BE2C (cell line): ENCODE measurements at regions not wholly inside any gene's neighbourhood (a gene's known extent, or its start where the extent isn't known, plus 50 kb on each side); places are given as distances from the start of the nearest gene placed in this dataset.

Experiments used
- DNase-seq: peaks from one replicate; pipeline ENCODE4 v3.0.0-alpha.2; 2020
- H3K27me3 ChIP-seq: fragments of 250-450 bp; sonication (Bioruptor Pico); 2 replicates; pipeline ENCODE4 v1.5.1; 2020; ENCODE audit warnings: mild to moderate bottlenecking
- H3K36me3 ChIP-seq: fragments of 250-450 bp; sonication (Bioruptor Pico); 2 replicates; pipeline ENCODE4 v1.5.1; 2020; ENCODE audit warnings: mild to moderate bottlenecking
- H3K4me1 ChIP-seq: fragments of 250-450 bp; sonication (Bioruptor Pico); 2 replicates; pipeline ENCODE4 v1.5.1; 2020
- H3K4me3 ChIP-seq: 2 replicates; pipeline ENCODE4 v1.5.1; 2011; ENCODE audit warnings: low read depth, low read length
- H3K9me3 ChIP-seq: fragments of 250-450 bp; sonication (Bioruptor Pico); 2 replicates; pipeline ENCODE4 v1.5.1; 2020
- TF ChIP-seq, protein P1 (sequence below): IDR thresholded peaks from 2 replicates; pipeline ENCODE4 v1.5.1; 2012; ENCODE audit warnings: mild to moderate bottlenecking, low read depth, low read length

DNA sequence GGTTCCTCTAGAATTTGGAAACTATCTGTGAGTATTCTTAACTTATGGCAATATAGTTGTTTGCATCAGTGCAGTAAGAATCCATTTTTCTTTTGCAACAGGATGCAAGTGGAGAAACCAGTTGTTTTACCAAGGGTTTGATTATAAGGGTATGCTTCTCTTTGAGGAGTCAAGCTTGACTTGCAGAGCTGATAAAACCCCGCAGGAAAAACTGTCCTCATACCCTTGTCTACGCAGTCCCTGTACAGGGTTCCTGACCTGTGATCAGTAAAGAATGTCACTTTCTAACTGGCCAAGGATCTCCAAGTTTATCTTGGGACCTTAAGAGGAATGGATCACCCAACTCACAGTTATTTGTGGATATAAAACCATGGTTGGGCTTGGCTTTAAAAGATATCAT is 161.1 kb upstream of the OLIG3 start:
- H3K36me3 ChIP-seq, result no peaks in the 10 kb centered on the region
- H3K4me3 ChIP-seq, result no peak overlapping the region
- DNase-seq, result no peak
- TF ChIP-seq, protein P1, sequence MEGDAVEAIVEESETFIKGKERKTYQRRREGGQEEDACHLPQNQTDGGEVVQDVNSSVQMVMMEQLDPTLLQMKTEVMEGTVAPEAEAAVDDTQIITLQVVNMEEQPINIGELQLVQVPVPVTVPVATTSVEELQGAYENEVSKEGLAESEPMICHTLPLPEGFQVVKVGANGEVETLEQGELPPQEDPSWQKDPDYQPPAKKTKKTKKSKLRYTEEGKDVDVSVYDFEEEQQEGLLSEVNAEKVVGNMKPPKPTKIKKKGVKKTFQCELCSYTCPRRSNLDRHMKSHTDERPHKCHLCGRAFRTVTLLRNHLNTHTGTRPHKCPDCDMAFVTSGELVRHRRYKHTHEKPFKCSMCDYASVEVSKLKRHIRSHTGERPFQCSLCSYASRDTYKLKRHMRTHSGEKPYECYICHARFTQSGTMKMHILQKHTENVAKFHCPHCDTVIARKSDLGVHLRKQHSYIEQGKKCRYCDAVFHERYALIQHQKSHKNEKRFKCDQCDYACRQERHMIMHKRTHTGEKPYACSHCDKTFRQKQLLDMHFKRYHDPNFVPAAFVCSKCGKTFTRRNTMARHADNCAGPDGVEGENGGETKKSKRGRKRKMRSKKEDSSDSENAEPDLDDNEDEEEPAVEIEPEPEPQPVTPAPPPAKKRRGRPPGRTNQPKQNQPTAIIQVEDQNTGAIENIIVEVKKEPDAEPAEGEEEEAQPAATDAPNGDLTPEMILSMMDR, result no peak
- no peaks in the 10 kb centered on the region for H3K4me1 ChIP-seq
- no peaks in the 10 kb centered on the region for H3K9me3 ChIP-seq
- no peaks in the 10 kb centered on the region for H3K27me3 ChIP-seq

DNA sequence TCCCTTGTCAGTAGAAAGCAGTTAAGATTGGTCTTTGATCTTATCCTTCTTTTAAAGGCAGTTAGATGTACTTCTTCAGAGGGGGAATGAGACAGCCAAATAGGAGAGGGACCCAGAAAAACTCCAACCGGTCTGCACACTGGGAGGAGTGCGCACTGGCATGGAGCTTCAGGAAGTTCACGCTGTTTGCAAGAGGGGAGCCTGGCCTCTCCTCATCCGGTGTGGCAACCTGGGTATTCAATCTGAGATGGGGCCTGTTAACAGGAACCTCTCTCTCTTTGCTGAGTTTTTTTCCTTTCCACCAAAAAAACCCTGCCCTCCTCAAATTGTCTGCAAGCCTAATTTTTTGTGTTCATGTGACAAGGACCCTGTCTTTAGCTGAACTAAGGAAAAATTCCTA is 162.5 kb upstream of the OLIG3 start:
- no peaks in the 10 kb centered on the region for H3K9me3 ChIP-seq
- no peaks in the 10 kb centered on the region for H3K27me3 ChIP-seq
- no peak overlapping the region for H3K4me3 ChIP-seq
- H3K36me3 ChIP-seq, result no peaks in the 10 kb centered on the region
- H3K4me1 ChIP-seq, result no peaks in the 10 kb centered on the region
- no peak for DNase-seq
- TF ChIP-seq, protein P1, result no peak

DNA sequence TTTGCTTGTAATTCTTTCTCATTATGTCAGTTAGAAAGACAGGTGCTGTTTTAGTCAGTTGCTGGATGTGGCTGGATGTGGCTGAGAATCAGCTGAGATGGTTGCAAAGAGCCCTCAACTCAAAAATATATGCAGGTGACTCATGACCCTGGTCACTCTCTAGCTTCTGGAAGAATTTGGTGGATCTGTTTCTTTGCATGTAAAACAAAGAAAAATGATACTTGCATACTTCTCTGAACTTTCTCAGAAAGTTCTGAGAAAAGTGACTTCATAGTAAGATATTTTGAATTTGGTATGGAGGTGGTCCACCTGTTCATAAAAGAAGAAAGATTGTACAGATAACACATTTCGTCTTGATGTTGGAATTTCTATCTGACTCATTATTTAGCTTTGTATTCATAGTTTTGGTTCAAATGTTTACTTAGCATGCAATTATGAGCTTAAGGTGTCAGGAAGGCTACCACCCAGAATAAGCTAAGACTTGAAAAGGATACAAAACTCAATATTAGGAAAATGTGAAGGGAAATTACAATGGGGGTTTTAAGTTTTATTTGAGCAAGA is 163.2 kb upstream of the OLIG3 start:
- Histone ChIP-seq H3K36me3 (no peaks in the 10 kb centered on the region), H3K4me1 (no peaks in the 10 kb centered on the region), H3K27me3 (no peaks in the 10 kb centered on the region), H3K9me3 (no peaks in the 10 kb centered on the region), H3K4me3 (no peak overlapping the region)
- TF ChIP-seq, protein P1, result no peak
- no peak for DNase-seq

DNA sequence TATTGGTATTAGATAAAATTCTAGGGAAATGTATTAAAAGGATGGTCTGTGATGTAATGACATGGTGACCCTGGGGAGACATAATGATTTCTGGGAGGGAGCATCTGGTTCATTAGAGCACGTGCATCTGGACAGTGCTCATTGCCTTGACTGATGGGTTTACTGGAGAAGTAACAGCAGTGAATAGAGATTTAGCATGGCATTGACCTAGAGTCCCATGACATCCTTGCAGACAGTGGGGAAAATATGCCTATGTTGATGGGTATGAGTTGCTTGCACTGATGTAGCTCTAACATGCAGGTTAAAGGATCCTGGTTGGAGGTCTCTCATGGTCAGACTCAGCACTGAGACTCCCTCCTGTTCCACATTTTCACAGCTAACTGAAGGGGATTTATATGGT is 164.1 kb upstream of the OLIG3 start:
- Histone ChIP-seq H3K4me1 (no peaks in the 10 kb centered on the region), H3K36me3 (no peaks in the 10 kb centered on the region), H3K9me3 (no peaks in the 10 kb centered on the region), H3K4me3 (no peak overlapping the region), H3K27me3 (no peaks in the 10 kb centered on the region)
- no peak for DNase-seq
- TF ChIP-seq, protein P1, result no peak

DNA sequence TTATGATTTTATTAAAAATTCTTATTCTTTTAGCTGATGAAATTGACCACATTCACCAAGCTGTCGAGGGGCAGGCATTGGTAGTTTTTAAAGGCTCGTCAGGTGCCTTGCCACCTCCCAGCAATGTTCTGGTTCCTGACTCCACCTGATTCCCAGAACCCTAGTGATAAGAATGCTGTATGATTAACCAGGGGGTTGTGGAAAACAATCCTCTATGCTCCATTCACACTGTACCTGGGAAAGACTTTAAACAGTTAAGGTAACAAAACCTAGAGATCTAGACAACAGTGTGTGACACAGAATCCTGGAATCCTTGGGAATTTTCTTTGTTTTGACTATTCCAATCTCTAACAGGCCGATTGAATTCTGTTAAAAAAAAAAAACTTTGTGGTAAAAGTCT is 165.7 kb upstream of the OLIG3 start:
- no peak for DNase-seq
- H3K4me3 ChIP-seq, result no peak overlapping the region
- H3K27me3 ChIP-seq, result 0 out of 2 replicates have a peak, but pooled peaks cover 3% of the 10 kb centered on the region
- TF ChIP-seq, protein P1, result no peak
- no peaks in the 10 kb centered on the region for H3K9me3 ChIP-seq
- no peaks in the 10 kb centered on the region for H3K4me1 ChIP-seq
- no peaks in the 10 kb centered on the region for H3K36me3 ChIP-seq

DNA sequence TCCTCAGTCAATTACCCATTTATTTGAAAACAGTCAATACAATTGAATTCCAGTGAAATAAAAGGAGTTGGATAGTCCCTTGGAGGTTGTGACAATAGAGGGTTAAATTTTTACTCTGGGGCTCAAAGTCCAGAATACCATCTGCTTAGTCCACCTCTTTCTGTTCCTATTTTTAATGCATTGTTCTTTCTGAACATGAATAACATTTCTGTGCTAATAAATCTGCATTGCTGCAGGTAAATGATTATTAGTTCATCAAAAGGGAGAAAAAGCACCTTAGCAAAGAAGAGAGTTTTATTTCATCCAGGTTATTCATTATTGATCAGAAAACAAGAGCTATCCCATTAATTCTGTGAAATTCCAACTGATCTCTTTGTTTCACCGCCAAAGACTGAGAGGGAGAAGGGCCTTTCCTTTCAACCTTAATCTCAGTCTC is 166.1 kb upstream of the OLIG3 start:
- Histone ChIP-seq H3K4me3 (no peak overlapping the region), H3K9me3 (no peaks in the 10 kb centered on the region), H3K4me1 (no peaks in the 10 kb centered on the region), H3K27me3 (0 out of 2 replicates have a peak, but pooled peaks cover 3% of the 10 kb centered on the region), H3K36me3 (no peaks in the 10 kb centered on the region)
- TF ChIP-seq, protein P1, result no peak
- DNase-seq, result no peak
